GM18507 (cell line): ENCODE measurements at regions not wholly inside any gene's neighbourhood (a gene's known extent, or its start where the extent isn't known, plus 50 kb on each side); places are given as distances from the start of the nearest gene placed in this dataset.

ENCODE experiments used
- DNase-seq: peaks from one replicate; pipeline ENCODE4 v3.0.0; 2011; ENCODE audit warnings: low read depth; ENCODE audit not compliant: insufficient read length; ENCODE audit errors: extremely low spot score
- FAIRE-seq: peaks from 2 replicates; lab custom pipeline; 2011; peaks lifted over from hg19 to GRCh38; lab: Jason Lieb, UNC

DNA sequence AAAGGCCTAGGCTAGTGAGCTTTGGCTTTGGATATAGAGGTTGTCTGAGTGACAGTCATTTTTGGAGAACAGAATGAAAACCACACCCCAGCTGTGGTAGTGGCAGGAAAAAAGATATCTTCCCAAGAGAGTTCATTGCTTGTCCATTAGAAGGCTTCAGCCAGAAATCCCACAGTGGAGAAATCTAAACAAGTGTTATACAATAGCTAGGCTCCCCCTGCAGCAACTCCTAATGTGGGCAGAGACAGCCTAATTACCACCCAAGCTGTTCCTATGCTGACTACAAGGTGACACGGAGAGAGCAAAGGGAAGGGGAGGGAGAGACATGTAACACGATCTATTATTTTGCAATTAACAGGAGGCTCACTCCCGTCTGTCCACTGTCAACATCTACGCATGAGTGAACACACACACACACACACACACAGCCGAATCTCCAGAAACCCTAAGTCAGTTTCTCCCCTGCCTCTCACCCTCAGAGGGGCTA, 147.5 kb upstream of the TCF21 start:
- FAIRE-seq (no peak), DNase-seq (no peak)

DNA sequence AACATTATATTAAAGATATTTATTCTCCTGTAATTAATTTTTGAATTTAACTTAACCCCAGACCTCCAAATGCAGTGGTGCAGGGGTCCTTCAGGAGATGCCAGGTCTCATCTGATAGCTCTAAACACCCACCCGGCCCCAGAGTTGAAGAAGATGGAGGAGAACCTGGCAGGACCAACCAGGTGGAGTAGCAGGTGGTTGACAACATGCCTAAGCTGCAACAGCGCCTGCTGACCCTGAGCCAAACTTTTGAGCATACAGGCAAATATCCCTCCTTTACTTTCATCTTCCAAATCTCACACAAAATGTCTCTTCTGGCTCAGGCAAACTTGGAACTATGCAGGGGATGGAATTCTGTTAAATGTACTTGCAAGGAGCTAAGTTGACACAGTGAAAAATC, 145.3 kb upstream of the TCF21 start:
- FAIRE-seq, result no peak
- DNase-seq, result no peak

DNA sequence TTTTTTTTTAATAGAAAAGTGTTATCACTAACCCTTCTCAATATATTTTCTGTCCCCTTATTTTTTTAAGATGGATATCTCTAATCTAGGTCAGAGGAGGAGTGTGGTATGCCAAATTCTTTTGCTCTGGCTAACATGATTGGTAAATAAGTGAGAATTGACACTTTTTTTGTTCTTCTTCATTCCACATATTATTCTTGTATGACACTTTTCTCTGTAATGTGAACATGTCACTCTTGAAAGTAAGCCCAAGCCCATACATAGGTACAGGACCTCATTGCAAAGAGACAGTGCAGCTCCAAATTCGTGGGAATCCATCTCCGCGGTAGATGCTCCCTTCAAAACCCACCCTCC, 142.5 kb upstream of the TCF21 start:
- FAIRE-seq (no peak), DNase-seq (no peak)

DNA sequence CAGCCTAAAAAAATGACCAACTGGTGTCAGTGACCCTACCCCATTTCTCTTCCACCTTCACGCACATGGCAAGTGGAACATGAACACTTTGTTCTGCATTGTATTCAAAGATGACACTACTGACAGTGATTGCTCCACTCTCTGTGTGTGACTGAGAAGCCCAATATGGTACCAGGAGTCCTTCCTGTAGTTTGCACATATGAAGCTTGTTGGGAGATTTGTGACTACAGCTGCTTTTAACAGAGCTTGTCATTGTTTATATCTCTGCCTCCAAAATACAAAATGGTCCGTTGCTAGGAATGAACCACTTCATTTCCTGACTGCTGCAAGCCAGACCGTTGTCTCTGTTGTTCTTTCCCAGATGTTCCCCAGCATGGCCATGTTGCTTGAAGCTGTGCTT, 140.3 kb upstream of the TCF21 start:
- DNase-seq, result no peak
- FAIRE-seq, result no peak

DNA sequence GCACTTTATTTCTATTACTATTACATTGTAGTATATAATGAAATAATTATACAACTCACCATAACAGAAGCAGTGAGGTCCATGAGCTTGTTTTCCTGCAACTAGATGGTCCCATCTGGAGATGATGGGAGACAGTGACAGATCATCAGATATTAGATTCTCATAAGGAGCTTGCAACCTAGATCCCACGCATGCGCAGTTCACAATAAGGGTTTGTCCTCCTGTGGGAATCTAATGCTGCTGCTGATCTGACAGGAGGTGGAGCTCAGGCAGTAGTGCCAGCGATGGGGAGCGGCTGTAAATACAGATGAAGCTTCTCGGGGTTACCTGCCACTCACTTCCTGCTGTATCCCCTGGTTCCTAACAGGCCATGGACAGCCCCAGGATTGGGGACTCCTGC, 139.5 kb upstream of the TCF21 start:
- no peak for FAIRE-seq
- DNase-seq, result no peak

DNA sequence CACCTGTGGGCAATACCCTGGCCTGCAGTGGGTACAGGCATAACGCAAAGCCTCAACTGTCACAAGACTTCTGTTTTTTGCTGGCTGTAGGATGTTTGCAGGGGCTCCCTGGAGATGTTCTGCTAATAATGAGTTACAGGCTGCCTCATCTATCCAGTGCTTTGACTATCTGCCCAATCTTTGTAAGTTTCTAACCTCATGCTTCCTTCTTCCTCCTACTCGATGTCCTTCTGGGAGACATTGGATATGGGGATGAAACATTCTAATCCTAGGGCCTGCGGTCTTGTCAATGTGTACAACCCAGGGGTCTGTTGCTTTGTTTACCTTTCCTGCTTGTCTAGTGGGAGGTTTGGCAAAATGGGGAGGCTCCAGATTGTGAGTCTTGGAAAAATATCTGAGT, 136.8 kb upstream of the TCF21 start:
- DNase-seq (no peak), FAIRE-seq (no peak)

DNA sequence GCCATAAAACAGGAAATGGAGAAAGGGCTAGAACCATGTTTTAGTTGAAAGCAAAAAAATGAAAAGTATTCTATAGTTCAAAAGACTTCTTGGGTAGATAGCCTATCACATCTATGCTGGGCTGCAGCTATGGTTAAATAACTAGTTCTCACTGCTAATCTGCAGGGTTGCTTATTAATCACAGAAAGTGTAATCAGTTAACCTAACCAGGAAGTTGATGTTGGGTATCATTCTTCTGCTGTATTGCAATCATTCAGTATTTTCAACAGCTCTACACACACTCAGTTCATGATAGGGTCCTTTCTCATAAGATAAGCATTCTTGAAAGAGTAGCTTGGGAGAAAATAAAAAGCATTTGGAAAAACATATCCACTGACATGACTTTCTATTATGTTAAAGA, 135.2 kb upstream of the TCF21 start:
- DNase-seq, result no peak
- FAIRE-seq, result no peak

DNA sequence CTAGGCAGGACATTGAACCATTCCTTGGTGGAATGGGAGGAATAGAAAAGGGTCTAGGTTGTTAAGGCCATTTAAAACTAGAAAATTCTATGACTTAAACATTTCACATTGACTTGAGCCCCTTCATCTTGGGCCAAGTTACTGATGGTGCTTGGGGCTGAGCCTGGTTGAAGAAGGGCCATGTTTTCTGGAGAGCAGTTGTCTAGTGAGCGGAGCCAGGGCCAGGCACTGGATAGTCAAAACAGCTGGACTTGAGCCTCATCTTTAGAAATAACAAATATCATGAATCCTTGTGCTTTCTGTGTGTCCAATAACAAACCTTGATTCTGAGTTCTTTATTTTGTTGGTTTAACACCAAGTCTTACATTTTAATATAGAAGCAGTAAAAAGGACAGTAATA, 134.6 kb upstream of the TCF21 start:
- DNase-seq (no peak), FAIRE-seq (no peak)

DNA sequence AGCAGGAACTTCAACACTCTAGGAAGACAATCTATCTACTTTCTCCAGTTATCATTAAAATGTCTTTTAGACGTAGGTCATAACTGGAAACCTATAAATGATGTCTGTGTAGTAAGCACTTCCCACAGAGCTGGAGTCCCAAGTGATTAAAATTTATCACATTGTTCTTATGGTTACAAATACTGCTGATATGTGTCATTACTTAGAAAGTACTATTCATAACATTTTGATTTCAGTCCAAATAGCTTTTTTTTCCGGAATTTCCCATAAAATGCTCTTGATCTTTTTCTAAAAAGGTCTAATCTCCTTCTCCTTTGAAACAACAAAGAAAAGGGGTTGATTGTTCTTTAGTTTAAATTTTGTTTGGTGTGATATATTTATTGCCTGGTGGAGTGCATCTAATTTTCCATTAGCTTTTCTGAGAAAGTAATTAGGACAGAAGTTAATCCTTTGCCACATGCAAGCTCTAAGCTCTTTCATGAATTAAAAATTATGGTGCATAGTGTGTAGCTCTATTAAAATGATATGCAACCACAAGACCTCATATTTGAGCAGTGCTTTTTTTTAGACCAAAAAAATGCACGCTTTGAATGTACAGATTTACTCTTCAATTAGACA, 132.7 kb upstream of the TCF21 start:
- no peak for DNase-seq
- FAIRE-seq, result no peak

DNA sequence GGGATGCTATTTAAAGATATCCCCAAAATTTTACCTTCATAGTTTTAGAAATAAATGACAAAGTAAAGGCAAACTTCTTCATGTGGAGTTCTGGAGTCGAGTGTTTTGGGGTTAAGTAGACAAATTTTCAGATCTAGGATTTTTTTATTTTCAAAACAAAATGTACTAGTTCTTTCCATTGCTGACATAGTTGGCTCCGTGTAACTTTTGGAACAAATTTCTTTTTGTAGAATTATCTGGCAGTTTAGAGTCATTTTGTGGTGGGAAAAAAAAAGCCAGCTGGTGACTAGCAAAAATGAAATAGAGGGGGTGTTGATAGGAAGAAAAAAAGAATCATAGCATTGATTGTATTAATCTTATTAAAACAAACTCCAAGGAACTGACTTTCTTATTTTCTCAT, 131.6 kb upstream of the TCF21 start:
- no peak for FAIRE-seq
- no peak for DNase-seq

DNA sequence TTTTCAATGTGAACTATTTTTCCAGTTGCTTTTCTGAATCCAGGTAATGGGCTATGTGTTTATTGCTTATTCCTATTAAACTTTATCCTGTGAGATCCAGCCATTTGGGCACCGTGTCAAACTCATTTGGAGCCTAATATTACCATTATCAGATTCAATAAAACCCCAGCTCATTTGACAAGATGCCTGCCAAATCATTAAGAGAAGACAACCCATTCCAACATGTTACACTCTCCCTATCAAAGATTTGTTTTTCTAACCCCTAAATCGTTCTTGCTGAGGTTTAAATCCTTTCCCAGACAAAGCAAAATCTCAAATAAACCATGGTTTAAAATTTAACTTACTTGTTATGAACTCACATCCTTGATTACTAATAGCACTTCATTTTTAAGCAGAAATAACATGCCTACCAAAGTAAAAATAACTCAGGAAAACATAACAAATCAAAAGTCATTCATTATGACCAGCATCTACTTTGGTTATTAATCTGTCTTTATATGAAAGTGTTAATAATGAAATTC, 130.0 kb upstream of the TCF21 start:
- DNase-seq (no peak), FAIRE-seq (no peak)

DNA sequence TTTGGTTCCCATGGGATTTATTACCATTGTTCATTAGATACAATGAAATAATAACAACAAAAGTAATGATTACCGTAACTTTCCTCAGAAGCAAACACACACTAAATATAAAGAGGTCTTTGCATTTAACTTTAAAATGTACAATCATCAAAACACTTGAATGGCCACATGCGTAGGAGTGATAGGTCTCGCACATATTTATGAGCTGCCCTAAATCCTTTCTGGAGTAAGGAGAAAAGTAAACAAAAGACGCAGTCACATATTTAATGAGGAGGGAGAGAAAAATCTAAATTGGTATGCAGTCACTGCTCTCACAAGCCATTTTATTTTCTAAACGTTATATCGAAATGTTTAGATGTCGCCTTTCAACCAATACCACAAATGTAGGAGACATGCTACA, 129.4 kb upstream of the TCF21 start:
- DNase-seq, result no peak
- FAIRE-seq, result no peak

DNA sequence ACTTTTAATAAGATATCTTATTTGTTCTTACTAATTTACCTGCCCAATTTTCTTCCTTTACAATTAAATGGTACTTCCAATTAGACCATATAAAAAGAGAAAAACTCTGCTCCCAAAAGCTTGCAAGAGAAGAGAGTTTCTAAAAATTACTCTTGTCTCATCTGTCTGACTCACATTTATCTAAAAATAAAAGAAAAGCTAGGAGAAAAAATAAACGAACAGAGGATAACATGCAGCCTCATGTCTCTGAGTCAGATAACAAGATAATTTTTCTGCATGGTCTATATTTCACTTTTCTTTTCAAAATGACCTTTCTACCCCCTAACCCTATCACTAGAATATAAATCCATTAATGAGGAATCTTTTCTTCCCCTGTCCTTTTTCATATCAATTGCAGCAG, 127.2 kb upstream of the TCF21 start:
- no peak for DNase-seq
- no peak for FAIRE-seq

DNA sequence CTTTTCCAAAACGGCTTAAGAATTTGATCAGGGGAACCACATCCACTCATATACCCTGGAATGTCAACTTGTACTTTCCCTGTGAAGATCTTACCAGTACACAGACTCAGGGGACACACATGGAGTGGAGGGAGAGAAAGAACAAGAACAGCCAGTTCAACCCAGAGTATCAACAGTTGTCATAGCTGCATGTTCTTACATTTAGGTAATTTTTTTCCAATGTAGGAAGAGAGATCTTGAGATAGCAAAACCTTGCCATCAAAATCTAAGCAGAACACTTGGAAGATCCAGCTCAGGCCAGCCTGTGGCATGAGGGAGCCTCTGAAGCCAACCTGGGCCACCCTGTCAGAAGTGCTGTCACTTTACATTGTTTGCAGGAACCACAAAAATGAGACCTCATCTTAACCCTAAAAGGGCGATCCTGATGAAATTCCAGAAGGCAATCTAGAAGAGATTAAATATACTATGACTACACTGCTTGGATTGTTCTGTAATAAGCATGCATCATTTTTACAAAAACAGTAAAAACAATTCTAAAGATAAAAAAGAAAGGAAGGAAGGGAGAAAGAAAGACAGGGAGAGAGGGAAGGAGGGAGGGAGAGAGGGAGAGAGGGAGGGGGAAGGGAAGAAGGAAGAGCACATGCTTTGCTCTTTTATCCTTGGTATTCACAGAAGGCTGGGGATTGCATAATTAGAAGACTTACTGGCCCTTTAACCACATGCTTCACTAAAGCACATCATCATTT, 124.7 kb upstream of the TCF21 start:
- FAIRE-seq (no peak), DNase-seq (no peak)

DNA sequence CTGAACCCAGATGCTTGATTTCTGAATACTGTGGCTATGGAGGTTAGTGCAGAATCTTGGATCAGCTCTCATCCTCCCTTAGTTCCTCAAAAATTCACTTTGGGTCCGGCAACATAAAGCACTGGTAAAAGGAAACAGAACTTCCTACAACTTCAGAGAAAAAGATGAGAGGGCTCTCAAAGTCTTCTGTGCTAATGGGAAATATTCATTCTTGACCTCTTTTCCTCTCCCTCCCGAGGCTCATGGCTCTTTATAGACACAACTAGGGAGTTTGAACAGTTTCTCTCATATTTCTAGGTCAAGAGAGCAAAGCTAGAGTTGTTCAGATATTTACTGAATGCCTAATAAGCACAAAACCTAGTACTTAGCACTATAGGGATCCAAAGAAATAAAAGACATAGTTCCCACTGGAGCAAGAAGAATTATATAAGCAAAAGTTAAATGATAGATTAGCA, 124.1 kb upstream of the TCF21 start:
- FAIRE-seq, result no peak
- DNase-seq, result no peak

DNA sequence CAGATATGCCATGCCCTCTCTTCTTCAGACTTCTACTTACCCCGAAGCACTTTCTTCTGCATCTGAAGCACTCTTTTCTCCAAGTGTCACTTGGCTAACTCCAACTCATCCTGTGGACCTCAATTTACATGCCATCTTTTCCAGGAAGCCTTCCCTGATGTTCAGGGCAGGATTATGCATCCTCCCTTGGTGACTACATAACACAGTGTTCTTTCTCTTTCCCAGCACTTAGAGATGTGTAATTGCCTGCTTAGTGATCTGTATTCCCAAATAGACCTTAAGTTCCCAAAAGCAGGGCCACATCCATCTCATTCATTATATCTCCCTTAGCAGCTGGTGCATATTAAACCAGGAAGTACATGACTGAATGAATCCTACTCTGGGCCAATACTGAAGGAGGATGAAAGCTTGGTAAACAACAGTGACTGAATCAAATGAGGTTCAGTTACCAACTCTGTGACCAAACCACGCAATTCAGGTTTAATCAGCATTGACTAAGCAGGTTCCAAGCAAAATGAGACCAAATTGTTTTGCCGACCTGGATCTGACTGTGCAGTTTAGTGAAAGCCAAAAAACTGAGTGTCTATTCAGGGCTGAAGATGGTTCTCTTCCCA, 121.4 kb upstream of the TCF21 start:
- FAIRE-seq (no peak), DNase-seq (no peak)

DNA sequence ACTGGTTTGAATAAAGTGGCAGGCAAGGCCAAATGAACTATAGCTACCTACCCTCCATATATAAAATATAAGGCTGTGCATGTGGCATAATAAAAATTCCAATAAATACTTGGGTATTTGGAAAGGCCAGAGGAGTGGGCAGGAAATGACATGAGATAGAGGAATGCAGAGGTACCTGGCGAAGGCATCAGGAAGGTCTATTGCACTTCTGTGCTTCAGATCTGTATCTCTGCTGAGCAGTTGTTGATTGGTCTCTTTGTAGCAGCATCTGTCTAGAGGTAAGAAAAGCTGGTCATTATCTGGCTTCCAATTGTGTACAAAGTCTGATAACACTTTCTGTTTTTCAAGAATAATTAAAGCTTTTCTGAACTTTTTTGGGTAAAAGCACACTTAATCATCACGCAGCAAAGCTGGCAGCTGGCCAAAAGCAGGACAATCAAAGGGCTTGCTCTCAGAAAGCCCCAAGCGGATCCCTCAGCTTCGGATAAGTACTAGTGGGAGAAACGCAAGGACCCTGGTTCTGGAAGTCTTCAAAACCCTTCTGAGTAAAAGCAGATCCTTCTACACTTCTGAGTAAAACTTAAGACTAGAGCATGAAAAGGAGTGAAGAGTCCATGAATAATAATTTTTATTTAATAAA, 120.1 kb upstream of the TCF21 start:
- FAIRE-seq (no peak), DNase-seq (no peak)

DNA sequence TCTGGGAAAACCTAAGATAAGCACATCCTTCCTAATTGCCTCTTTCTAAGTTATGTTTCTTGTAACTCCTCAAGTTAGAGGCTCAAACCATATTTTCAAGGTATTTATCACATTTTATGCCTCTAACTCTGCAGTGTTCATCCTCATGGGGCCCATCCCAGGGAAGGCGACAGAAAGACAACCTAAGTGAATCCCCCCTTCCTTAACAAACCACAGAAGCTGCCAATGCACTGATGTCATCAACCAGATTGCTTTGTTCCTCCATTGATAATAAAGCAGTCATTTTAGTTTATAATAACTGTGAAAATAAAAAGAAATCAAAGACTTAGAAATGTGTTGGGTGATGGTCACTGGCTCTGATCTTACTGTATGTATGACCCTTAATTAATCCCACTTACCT, 119.5 kb upstream of the TCF21 start:
- DNase-seq (no peak), FAIRE-seq (no peak)

DNA sequence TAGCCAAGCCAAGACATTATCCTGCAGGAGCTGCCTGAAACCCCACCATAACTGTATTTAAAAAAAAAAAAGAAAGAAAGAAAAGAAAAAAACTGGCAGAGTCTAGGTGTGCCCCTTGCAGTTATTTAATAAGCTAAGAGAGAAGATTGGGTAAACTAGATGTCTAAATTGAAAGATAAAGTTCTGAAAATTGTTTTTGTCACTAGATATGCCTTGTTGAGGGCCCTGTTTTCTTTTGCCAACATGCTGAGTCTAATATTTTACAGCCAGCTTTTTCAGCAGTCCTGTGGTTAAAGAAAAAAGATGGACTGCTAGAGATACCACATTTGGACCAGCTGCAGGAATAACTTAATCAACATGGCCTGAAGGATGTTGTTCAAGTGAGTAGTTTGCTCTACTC, 116.3 kb upstream of the TCF21 start:
- DNase-seq (no peak), FAIRE-seq (no peak)

DNA sequence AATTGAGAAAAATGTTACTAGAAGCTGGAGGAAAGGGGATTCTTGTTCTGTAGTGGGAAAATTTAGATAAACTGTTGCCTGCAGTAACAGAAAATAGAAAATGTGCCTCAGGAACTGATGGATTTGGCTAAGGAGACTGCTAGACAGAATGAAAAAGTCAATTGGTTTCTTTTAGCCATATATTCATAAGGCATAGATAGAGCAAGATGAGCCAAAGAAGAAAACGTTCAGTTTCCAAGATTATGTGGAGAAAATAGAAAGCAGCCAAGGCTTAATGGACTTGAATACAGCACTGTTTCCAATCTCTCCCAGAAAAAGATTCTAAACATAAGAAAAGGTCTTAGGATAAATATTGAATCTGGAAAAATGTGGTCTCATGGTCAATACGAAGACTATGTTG, 115.1 kb upstream of the TCF21 start:
- DNase-seq (no peak), FAIRE-seq (no peak)
